Immature natural killer cell (primary cell): ENCODE measurements at regions not wholly inside any gene's neighbourhood (a gene's known extent, or its start where the extent isn't known, plus 50 kb on each side); places are given as distances from the start of the nearest gene placed in this dataset.

Source experiments
- DNase-seq, 3 donors: peaks; one replicate each; pipeline ENCODE4 v3.0.0; 2022; ENCODE audit warnings: mixed read lengths in 1 of 3
- H3K27ac Mint-ChIP-seq, 6 donors: one replicate each; pipeline ENCODE4 v1.8.0; 2020; ENCODE audit warnings: mixed read lengths in 6 of 6, mild to moderate bottlenecking in 5 of 6, inconsistent platforms in 4 of 6, moderate library complexity in 3 of 6
- H3K27me3 Mint-ChIP-seq, 3 donors: one replicate each; pipeline ENCODE4 v1.8.0; 2020 to 2021; ENCODE audit warnings: low read depth in 3 of 3, mild to moderate bottlenecking in 3 of 3, mixed read lengths in 3 of 3, moderate library complexity in 3 of 3, inconsistent platforms in 1 of 3
- H3K36me3 Mint-ChIP-seq, 3 donors: one replicate each; pipeline ENCODE4 v1.8.0; 2020; ENCODE audit warnings: mixed read lengths in 3 of 3, inconsistent platforms in 2 of 3, mild to moderate bottlenecking in 2 of 3
- H3K4me1 Mint-ChIP-seq, 2 donors: one replicate each; pipeline ENCODE4 v1.8.0; 2020; ENCODE audit warnings: inconsistent platforms in 2 of 2, mild to moderate bottlenecking in 2 of 2, mixed read lengths in 2 of 2, moderate library complexity in 1 of 2
- H3K4me3 Mint-ChIP-seq, 5 donors: one replicate each; pipeline ENCODE4 v1.8.0; 2020; ENCODE audit warnings: mild to moderate bottlenecking in 5 of 5, mixed read lengths in 5 of 5, inconsistent platforms in 3 of 5, moderate library complexity in 3 of 5
- H3K9me3 Mint-ChIP-seq, 6 donors: one replicate each; pipeline ENCODE4 v1.8.0; 2020; ENCODE audit warnings: mild to moderate bottlenecking in 6 of 6, mixed read lengths in 6 of 6, inconsistent platforms in 4 of 6, moderate library complexity in 3 of 6

DNA sequence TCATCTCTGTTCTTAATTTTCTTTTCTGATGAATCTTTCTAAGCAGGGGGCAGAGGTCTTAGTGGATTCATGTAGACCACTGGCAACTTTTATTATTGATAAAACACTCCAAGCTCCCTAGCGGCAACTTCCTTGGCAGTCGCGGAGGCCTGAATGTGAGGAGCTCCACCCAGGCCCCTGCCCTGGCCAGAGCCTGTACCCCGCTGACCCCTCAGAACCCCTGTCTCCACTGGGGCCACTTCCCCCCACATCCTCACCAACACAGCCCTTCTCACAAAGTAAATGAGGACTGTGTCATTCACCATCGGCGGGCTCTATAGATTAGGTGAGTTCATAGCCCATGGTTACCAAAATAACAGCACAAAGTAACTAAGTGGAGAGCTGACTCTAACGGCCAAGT, 111.6 kb downstream of the TPRA1 start:
- Mint-ChIP-seq H3K4me1 (peaks cover 0 to 4% of the 10 kb centered on the region in 2 donors), H3K27me3 (peaks cover 0 to 7% (median 4%) of the 10 kb centered on the region in 3 donors), H3K4me3 (no peak overlapping the region), H3K27ac (no peak overlapping the region), H3K36me3 (no peaks in the 10 kb centered on the region), H3K9me3 (no peaks in the 10 kb centered on the region)
- DNase-seq = no peak

DNA sequence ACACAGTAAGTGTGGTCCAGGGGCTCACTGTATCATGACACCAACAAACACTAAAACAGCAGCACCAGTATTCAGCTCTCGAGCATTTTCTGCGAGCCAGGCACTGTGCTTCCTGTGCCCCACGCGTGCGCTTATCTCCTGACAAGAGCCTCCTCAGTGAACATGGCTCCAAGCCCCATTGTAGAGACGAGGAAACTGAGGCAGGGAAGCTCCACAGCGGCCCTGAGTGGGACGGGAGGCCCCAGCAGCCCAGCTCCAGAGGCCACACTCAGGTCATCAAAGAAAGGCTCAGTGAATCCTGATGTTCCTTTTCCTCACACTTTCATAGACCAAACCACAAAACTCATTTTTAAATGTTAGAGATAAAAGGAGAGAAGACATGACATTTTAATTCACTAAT, 113.1 kb downstream of the TPRA1 start:
- H3K27ac Mint-ChIP-seq = no peak overlapping the region
- no peak overlapping the region for H3K4me3 Mint-ChIP-seq
- H3K4me1 Mint-ChIP-seq = no peaks in the 10 kb centered on the region
- no peak for DNase-seq
- no peaks in the 10 kb centered on the region for H3K36me3 Mint-ChIP-seq
- H3K9me3 Mint-ChIP-seq = no peaks in the 10 kb centered on the region
- peaks cover 0 to 2% (median 2%) of the 10 kb centered on the region in 3 donors for H3K27me3 Mint-ChIP-seq

DNA sequence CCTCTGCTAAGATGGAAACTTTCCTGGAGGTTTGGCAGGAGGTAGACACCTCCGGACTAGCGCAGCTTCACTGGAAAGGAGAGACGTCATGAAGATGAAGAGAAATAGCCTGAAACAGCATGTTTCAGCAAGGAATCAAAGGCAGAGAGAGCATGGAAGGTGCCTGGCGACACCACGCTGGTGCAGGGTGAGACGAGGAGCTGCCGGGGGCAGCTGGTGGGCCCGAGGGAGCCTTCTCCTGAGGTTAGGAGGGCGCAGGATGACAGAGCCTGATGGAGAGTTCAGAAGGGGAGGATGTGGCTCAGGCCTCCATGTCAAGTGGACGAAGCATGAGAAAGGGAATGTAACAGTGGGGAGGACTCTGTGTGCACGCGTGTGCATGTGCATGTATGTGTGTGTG, 113.6 kb downstream of the TPRA1 start:
- Mint-ChIP-seq H3K4me3 (no peak overlapping the region), H3K4me1 (no peaks in the 10 kb centered on the region), H3K27ac (no peak overlapping the region), H3K36me3 (no peaks in the 10 kb centered on the region), H3K9me3 (no peaks in the 10 kb centered on the region), H3K27me3 (peaks cover 0 to 4% (median 2%) of the 10 kb centered on the region in 3 donors)
- no peak for DNase-seq

DNA sequence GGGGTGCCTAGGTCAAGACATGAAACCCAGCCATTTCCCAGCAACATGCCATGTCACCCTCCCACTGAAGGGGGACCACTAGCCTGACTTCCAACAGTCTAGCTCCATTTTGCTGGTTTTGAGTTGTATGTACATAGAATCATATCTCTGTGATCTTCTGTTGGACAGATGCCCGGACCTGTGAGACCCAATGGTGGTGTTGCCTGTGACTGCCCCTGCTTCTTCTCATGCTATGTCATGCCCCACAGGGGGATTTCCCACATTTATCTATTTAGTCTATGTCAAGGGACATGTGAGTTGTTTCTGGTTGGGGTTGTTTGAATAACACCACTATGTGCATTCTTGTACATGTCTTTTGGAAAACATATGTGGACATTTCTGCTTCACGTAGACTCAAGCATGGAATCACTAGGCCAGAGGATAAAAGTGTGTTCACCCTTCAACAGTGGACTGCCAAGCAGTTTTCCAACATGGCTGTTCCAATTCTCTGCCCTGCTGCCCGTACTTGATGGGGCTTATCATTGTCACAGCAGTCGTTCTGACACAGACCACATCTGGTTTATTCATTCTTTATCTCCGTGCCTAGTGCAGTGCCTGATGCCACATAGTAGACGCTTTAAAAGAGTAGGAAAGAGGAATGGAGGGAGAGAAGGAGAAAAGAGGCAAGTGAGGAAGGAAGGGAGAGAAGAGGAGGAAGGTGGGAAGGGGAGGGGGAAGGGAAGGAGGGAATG, 114.4 kb downstream of the TPRA1 start:
- Mint-ChIP-seq H3K27ac (no peak overlapping the region), H3K9me3 (no peaks in the 10 kb centered on the region), H3K4me1 (no peaks in the 10 kb centered on the region), H3K36me3 (no peaks in the 10 kb centered on the region), H3K27me3 (peaks cover under 1 to 4% (median 2%) of the 10 kb centered on the region in 3 donors), H3K4me3 (no peak overlapping the region)
- DNase-seq = no peak

DNA sequence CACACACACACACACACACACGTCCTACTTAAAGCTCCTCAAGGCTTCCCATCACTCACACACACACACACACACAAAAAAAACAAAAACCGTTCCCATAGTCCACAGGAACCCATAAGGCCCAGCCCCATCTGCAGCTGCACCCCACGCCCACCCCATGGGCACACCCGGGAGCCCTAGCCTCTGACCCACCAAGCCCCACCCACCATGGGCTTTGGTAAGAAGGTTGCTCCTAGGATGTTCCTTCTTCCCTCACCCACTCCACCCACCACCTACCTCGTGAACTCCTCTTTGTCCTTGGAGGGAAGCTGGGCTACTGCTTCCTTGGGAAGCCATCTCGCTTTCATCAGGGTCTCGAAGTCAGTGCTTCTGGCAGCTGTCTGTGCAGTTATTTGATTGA, 115.1 kb downstream of the TPRA1 start:
- Mint-ChIP-seq H3K9me3 (no peaks in the 10 kb centered on the region), H3K27ac (no peak overlapping the region), H3K4me3 (no peak overlapping the region), H3K4me1 (no peaks in the 10 kb centered on the region), H3K36me3 (no peaks in the 10 kb centered on the region), H3K27me3 (peaks cover 2 to 4% (median 2%) of the 10 kb centered on the region in 3 donors)
- no peak for DNase-seq

DNA sequence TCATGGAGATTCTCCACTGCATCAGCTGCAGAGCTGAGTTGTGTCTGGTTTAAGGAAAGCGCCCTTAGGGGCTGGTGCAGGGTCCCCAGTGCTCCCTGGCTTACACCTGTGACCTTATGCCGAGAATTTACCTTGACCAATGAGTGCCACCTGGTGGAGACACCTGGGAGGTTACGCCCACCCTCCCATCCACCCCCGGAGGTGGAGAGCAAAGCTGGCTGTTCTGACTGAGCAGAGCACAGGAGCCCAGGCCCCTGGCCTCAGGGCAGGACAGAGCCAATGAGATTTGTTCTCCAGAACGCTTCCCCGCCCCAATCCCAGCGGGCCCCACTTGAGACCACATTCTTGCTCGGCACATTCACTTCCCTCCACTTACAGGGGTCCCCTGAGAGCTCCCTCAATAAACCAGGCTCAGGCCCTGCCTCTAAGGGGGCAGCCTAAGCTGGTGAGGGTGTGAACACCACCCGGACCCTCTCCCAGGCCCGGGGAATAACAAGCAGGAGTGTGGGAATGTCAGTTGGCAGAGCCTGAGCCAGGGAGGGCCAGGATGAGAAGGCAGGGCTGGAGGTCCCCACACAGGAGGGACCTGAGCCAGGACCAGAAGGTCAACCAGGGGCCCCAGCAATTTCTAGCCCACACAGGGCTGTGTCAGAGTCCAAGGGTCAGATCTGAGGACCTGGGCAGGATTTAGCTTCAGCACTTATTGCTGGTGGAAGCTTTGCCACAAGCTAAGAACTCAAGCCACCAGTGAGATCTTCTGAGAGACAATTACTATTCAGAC, 117.1 kb downstream of the TPRA1 start:
- no peak overlapping the region for H3K27ac Mint-ChIP-seq

DNA sequence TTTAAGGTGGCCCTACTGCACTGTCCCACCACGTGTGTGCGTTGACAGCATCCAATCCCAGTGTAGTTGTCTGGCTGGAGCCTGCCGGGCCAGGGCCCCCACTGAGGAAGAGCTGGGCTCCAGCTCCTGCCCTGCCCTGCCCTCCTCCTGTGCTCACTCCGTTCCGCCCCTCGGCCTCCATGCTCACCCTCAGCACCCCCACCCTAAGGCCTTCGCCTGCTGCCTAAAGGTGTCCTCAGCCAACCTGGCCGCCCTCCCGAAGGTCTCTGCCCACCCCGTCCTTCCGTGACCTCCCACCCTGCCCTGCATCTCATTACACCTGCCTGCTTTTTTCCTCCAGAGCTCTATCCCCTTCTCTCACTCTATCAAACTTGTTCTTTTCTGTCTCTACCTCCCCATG, 118.0 kb downstream of the TPRA1 start:
- H3K4me3 Mint-ChIP-seq = no peak overlapping the region

More for the DNA sequence above, 117.1 kb downstream of the TPRA1 start:
- Mint-ChIP-seq H3K36me3 (no peaks in the 10 kb centered on the region), H3K27me3 (peaks cover 2 to 4% (median 2%) of the 10 kb centered on the region in 3 donors), H3K9me3 (no peaks in the 10 kb centered on the region), H3K4me1 (no peaks in the 10 kb centered on the region), H3K4me3 (no peak overlapping the region)
- DNase-seq = no peak

DNA sequence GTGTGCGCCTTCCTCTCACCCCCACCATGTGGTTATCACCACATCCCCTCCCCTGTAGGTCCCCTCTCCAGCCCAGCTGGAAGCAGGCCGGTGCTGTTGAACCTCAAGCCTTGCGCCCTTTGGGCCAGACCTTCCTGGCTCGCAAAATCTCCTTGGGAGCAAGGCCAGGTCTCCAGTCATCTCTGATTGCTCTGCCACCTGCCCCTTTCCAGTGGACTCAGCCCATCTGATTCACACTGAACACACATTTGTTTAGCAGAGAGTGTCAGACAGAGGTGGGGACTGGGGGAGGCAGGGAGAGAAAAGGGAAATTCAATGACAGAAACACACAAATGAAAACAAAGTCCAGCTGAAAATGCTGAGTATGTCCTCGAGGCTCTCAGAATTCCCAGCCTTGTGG, 119.4 kb downstream of the TPRA1 start:
- no peak for DNase-seq

More for the DNA sequence above, 118.0 kb downstream of the TPRA1 start:
- no peak for DNase-seq
- Mint-ChIP-seq H3K9me3 (no peaks in the 10 kb centered on the region), H3K27ac (no peak overlapping the region), H3K27me3 (peaks cover 2 to 4% (median 4%) of the 10 kb centered on the region in 3 donors), H3K4me1 (no peaks in the 10 kb centered on the region), H3K36me3 (no peaks in the 10 kb centered on the region)

DNA sequence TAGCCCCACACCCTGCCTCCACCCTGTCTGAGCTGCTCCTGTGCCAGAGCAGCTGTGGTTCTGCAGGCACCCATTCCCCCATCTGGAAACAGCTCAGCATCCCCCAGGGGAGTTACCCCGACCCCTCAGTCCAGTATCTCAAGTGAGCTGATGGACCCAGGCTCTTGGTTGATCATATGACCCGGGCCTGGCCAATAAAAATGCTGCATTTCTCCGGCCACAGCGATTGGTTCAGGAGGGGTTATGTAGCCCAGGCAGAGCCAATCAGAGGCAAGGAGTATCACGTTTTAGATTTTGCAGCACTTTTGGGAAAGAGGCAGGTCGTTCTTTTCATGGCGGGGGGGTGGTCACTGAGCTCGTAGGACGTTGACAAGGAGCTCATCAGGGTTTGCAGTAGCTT, 120.8 kb downstream of the TPRA1 start:
- DNase-seq = no peak
- peaks cover 2 to 9% (median 5%) of the 10 kb centered on the region in 3 donors for H3K27me3 Mint-ChIP-seq
- H3K4me1 Mint-ChIP-seq = no peaks in the 10 kb centered on the region
- no peaks in the 10 kb centered on the region for H3K36me3 Mint-ChIP-seq
- H3K4me3 Mint-ChIP-seq = no peak overlapping the region
- H3K9me3 Mint-ChIP-seq = no peaks in the 10 kb centered on the region
- no peak overlapping the region for H3K27ac Mint-ChIP-seq

More for the DNA sequence above, 119.4 kb downstream of the TPRA1 start:
- Mint-ChIP-seq H3K4me1 (no peaks in the 10 kb centered on the region), H3K27ac (no peak overlapping the region), H3K36me3 (no peaks in the 10 kb centered on the region), H3K9me3 (no peaks in the 10 kb centered on the region), H3K27me3 (peaks cover 2 to 9% (median 6%) of the 10 kb centered on the region in 3 donors), H3K4me3 (no peak overlapping the region)

DNA sequence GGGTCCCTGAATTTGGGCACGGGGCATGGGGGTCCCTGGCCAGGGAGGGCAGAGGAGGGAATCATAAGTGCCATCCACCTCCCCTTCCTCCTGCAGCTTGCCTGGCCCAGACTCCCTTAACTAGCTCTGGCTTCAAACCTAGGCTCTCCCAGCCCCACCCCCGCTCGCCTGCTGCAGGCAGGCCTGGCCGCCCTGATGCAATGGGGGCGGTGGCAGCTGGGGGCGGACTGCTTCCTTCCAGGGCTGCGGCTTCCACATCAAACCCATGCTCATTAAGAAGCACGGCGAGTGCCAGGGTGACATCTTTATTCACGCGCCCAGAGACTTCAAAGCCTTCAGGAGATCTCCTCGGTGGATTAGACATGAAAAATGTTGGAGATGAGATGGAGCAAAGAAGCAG, 123.1 kb downstream of the TPRA1 start:
- DNase-seq = no peak
- Mint-ChIP-seq H3K36me3 (no peaks in the 10 kb centered on the region), H3K27ac (no peak overlapping the region), H3K9me3 (no peaks in the 10 kb centered on the region), H3K27me3 (peaks cover 4 to 7% (median 7%) of the 10 kb centered on the region in 3 donors), H3K4me3 (no peak overlapping the region), H3K4me1 (no peaks in the 10 kb centered on the region)

DNA sequence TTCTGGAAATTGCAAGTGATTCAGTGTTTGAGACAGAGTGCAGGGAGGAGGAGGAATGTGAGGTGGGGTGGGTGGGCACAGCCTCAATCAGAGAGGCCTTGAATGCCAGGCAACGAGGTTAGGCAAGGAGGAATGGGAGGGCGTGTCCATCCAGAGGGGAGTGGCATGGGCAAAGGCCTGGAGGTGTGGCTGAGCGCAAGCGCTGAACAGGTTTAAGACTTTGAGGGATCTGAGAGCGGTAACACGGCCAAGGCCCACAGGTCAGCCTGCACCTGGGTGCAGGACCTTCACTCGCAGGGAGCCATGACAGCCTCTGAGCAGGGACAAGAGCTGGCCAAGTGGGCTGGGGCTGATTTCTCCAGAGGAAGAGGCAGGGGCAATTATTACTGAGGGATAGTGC, 125.9 kb downstream of the TPRA1 start:
- Mint-ChIP-seq H3K4me1 (no peaks in the 10 kb centered on the region), H3K27me3 (peaks cover 2 to 9% (median 5%) of the 10 kb centered on the region in 3 donors), H3K27ac (no peak overlapping the region), H3K4me3 (no peak overlapping the region), H3K9me3 (peaks cover 0 to 2% (median 0%) of the 10 kb centered on the region in 6 donors), H3K36me3 (no peaks in the 10 kb centered on the region)
- DNase-seq = no peak

DNA sequence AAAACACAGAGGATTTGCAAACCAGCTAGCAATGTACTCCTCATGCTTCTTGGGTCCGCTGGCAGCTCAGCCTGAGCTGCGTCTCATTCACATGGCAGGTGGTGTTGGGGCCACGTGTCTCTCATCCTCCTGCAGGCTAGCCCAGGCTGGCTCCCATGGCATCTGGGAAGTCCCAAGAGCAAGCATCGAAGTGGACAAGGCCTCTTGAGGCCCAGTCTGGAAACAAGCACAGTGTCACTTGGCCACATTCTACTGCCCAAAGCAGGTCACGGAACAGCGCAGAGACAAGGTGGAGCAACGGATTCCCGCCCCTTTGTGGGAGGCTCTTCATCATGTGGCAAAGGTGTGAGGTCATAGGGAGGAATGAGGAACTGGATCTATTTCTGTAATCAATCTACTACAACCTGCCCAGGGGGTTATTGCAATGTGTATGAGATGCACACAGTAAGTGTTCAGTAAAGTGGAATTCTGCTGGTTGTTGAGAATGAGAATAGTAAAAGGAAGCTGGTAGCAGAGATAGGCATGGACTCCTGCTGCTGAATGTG, 128.3 kb downstream of the TPRA1 start:
- Mint-ChIP-seq H3K36me3 (no peaks in the 10 kb centered on the region), H3K9me3 (peaks cover 0 to 2% (median 0%) of the 10 kb centered on the region in 6 donors), H3K27ac (no peak overlapping the region), H3K4me3 (no peak overlapping the region), H3K27me3 (peaks cover 2 to 21% (median 11%) of the 10 kb centered on the region in 3 donors), H3K4me1 (no peaks in the 10 kb centered on the region)
- DNase-seq = no peak

DNA sequence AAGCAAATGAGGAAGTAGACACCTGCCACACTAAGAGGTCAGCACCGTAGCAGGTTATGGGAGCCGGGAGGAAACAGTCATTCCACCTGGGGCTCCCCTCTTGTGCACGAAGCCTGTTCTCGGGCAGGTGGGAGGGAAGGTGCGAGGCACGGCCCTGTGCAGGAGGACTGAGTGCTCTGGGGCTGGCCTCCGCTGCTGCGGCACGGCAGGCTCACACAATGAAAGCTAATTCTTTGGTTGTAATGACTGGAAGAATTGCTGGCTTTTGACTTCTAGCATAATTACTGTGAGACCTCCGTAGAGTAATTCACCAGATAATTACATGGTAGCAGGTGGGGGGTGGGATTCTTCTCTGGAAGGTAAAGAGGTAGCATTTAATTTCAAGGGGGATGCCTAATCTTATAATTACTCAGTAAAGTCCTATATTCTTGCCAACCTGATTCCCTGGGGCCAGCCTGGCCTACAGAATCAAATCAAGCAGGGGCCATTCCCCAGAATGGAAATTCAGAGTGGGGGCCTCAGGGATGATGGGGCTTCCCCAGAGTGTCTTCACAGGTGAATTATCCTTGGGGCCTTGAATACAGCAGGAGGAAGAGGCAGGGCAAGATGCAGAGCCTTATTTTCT, 129.1 kb downstream of the TPRA1 start:
- Mint-ChIP-seq H3K9me3 (peaks cover 0 to 2% (median 0%) of the 10 kb centered on the region in 6 donors), H3K4me1 (peaks cover 0 to under 1% of the 10 kb centered on the region in 2 donors), H3K27me3 (peaks cover 1 to 18% (median 11%) of the 10 kb centered on the region in 3 donors), H3K36me3 (no peaks in the 10 kb centered on the region), H3K27ac (no peak overlapping the region), H3K4me3 (no peak overlapping the region)
- no peak for DNase-seq

DNA sequence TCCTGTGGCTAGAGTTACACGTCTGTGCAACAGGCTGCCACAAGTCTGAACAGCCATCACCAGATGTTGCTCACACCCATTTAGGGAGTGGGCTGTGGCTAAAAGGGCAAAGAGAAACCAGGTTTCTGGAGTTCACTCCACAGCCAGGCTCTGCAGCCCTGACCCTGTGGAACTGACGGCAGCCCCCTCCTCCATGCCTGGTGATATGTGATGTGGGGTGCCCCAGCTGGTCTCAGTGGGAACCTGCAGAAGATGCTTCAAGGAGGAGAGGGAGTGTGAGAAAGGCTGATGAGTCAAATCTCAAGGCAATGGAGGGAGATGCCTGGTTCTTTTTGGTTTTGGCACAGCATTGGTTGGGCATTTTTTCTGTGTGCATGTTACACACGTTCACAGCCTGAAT, 130.6 kb downstream of the TPRA1 start:
- H3K36me3 Mint-ChIP-seq = peaks cover 0 to under 1% (median 0%) of the 10 kb centered on the region in 3 donors
- H3K9me3 Mint-ChIP-seq = peaks cover 0 to 2% (median 0%) of the 10 kb centered on the region in 6 donors
- no peak overlapping the region for H3K4me3 Mint-ChIP-seq
- H3K27ac Mint-ChIP-seq = no peak overlapping the region
- peaks cover 5 to 10% of the 10 kb centered on the region in 2 donors for H3K4me1 Mint-ChIP-seq
- H3K27me3 Mint-ChIP-seq = peaks cover 7 to 28% (median 12%) of the 10 kb centered on the region in 3 donors
- no peak for DNase-seq
